GM18511 (cell line): ENCODE measurements at regions not wholly inside any gene's neighbourhood (a gene's known extent, or its start where the extent isn't known, plus 50 kb on each side); places are given as distances from the start of the nearest gene placed in this dataset.
"Not testable (repeated sequence)": the region's sequence is repeated elsewhere in the genome, so short reads cannot be mapped to it uniquely, and the experiment has no call there.

Source experiments
- ATAC-seq: cut with Tn5 transposase; IDR thresholded peaks from one replicate; pipeline ENCODE4 v1.9.1; 2021; ENCODE audit warnings: mild to moderate bottlenecking, moderate library complexity; ENCODE audit not compliant: unreplicated experiment

GRCh38 chr9:97105220-97105619, 66.3 kb upstream of the CTSV start:
- not testable (repeated sequence) for ATAC-seq

- ATAC-seq, result not testable (repeated sequence)
Measured at GRCh38 chr9:97103613-97104383, 64.9 kb upstream of the CTSV start.

- ATAC-seq, result not testable (repeated sequence)
Measured at GRCh38 chr9:97099540-97099939, 60.6 kb upstream of the CTSV start.

GRCh38 chr9:97096793-97097192, 57.9 kb upstream of the CTSV start:
- no peak for ATAC-seq

- not testable (repeated sequence) for ATAC-seq
Measured at GRCh38 chr9:97089361-97089760, 50.4 kb upstream of the CTSV start.
